Stimulated activated CD4-positive, alpha-beta T cell treated with anti-CD3 and anti-CD28 coated beads, Interleukin-1b, Interleukin-23, amount 100 ng/mL, for 24 hours (primary cell): ENCODE measurements at regions not wholly inside any gene's neighbourhood (a gene's known extent, or its start where the extent isn't known, plus 50 kb on each side); places are given as distances from the start of the nearest gene placed in this dataset.

Source experiments
- DNase-seq, 4 experiments: peaks; one replicate each; pipeline ENCODE4 v3.0.0-alpha.2; 2020; ENCODE audit warnings: low read depth in 4 of 4, low spot score in 1 of 4

DNA sequence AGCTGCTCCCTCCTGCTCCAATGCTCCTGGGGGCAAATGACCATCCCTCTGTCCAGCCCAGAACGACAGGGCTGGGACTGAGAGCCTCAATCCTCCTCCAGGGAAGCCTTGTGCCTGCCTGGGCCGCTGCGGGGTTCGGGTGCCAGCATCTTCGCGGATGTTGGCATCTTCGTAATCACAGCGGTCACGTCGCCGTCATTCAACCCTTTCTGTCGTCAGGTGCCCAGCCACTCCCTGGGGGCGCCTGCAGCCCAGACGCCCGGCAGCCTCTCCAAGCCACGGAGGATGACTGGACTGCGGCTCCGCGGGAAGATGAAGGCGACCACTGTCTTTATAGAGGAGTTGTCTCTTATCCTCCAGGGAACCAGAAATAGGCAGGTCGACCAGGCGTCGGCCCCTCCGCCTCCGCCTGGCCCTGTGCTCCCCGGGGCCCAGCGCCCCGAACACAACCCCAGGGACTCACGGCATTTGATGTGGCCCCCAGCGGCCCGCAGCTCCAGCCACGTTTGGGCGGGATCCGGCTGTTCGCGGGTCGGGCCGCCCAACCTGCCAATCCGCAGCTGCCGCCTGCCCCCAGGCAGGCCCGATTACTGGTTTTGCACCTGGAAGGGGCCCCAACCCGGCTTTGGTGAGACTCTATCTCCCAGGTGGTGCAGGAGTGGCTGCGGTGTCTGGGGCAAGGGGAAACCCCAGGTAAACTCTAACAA is 113.9 kb downstream of the THNSL2 start:
- no peak for DNase-seq

DNA sequence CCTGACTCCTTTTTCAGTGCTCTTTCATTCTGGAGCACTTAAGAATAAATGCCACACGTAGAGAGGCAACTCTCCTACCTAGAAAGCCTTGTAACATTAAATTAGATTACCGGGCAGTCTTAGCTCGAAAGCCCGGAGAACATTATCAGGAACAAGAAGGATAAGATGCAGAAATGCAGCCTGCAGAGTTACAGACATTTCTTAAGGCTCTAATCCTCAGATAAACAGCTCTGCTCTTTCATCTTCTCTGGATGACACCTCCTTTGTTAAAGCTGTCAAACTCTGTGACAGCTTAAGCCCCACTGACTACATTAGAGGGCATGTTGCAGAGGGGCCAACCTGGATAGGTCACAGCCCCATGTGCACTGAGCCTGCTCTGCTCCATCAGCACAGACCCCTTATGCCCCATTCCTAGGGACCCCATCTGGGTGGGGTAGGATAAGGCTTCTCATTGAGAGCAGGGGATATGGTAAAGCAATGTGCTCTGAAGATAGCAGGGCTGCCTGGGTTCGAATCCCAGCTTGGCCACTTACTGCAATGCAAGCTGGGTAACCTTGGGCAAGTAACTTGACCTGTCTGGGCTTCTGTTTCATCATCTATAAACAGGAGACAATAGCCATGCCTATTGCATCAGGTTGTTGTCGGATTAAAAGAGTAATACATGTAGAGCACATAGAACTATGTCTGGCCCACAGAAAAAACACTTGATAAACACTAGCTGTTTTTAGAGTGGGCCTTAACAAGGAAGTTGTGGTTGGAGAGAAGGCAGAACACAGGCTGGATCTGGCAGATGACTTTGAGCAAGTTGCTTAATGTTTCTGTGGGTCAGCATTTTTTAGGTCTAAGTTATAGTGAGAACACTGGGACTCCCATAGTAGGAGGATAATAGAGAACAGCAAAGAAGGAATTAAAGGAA is 111.4 kb downstream of the THNSL2 start:
- no peak for DNase-seq

DNA sequence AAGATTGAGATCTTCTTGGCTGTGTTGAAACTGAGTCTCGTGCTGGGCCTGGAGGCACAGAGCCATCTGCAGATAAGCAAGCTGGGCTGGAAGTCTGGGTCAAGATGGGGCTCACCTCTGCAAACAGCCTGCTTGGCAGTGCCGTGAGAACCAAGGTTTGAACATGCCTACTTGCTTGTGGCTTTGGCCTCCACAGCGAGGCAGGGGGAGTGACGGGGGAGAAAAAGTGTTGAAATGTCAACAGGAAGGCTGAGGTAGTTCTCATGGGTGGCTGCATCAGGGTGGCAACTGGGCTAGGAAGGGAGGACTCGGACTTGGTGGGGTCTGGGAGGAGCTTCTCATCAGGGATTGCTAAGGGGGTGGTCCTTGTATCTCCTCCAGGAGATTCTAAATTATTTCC is 99.7 kb downstream of the THNSL2 start:
- no peak for DNase-seq

DNA sequence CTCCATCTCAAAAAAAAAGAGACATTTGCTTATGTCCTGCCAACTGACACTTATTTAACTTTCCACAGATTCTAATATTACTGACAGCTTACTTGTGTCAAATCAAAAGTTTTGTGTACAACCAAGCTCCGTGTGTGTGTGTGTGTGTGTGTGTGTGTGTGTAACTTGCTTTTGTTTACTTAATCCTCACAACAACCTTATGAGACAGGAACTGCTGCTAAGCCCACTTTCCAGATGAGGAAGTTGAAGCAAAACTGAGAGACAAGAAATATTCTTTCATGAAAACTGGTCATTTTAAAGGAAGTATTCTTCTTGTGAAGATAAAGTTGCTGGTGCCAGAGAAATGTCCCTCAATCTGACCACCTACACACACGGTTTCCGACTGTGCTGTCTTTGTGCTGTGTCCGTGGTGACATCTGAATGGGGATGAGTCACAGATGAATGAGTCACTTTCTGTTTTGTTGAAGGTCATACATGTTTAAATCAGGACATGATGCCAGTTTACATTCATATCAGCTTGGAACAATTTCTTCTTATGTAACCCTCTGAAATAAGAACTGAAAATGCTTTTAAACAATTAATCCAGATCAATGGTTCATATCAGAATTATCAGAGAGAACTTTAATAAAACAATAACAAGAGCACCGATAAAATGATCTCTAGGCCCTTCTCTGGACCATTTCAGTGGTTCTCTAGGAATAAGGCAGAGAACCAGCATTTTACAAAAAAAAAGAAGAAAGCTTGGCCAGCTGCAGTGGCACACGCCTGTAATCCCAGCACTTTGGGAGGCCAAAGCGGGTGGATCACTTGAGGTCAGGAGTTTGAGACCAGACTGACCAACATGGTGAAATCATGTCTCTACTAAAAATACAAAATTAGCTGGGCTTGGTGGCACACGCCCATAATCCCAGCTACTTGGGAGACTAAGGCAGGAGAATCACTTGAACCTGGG is 95.5 kb downstream of the THNSL2 start:
- no peak for DNase-seq

DNA sequence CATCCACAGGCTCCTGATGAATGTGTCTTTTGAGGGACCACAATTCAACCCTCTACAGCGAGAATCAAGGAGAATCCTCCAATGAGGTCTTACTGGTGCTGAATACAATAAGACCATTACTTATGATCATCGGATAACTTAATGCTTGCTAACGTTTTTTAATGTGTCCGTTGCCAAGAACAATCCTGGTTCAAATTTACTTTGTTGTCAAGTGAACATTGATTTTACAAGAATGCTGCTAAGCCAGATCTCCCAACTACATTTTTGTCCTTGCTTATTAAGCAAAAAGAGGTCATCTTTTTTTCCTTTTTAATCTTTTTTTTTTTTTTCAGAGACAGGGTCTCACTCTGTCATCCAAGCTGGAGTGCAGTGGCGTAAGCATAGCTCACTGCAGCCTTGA is 93.7 kb downstream of the THNSL2 start:
- DNase-seq = no peak

DNA sequence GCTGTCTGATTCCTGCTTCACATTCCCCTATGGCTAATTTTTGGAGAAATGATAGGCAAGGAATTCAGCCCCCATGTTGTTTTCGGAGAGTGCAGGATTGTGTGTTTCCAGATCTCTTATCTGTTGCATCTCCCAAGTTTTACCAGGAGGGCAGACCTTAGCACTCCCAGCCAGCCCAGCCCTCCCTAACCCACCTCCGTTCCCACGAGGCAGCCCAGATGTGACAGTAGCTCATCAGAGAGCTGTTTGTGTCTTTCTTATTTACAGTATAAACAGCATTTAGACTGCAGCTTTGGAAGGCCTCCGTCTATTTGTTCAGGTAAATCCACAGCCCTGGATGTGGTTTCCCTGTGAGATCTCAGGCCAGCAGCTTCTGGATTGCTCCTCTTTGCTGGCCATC is 91.6 kb downstream of the THNSL2 start:
- DNase-seq = no peak

DNA sequence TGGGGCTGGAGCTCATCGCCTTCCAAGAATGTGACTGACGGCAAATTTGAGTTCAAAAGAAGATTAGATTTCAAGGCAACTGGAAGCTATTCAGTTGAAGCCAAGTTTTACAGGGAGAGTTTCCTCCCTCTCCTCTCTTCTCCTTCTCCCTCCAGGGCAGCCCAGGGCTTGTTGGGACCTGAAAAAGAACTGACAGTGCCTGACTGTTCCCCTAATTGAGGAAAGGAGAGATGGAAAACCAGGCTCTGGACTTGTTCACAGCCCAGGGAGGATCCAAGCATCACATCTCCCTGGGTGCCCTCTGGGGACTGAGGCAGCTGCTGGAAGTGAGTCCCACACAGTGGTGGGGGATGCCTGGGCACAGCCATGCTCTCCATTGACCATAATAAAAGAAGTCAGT is 88.1 kb downstream of the THNSL2 start:
- DNase-seq = no peak

DNA sequence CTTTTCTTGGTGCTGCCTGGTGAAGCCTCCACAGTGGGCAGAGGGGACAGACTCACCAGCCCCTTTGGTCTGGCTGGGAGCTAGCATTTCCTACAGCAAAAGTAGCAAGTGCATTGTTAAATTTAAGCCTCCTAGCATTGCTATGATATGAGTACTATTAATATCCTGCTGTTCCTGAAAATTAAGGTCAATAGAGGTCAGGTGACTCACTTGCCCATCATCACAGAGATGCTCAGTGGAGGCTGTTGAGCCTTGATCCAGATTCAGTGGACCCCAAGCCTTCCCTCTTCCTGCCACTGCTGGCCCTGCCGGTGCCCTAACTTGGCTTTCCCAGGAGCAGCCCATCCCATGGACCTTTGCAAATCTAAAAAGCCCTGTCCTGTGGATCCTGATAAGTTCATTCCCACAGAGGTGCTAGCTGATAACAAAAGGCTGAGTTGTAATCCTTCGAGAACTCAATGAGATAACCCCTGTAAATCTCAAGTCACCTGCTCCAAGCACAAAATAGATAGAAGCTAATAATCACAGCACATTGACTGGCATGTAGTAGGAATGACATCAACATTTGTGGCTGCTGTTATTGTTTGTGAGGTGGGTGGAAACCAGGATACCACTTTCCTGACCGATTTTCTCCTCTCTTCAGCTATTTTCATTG is 84.4 kb downstream of the THNSL2 start:
- DNase-seq = no peak

DNA sequence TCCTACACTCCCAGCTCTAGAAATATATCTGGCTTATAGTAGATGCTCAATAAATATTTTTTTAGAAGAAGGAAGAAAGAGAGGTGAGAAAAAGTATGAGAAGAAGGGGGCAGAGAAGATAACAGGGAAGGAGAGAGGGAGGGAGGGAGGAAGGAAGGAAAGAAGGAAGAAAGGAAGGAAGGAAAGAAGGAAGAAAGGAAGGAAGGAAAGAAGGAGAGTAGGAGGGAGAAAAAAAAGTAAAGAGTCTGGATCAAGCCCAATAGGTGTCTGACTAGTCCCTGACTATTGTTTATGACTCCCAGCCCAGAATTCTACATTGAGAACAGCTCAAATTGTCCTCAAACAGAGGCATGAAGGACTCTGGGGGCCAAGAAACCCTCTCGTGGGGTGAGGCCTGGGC is 83.9 kb downstream of the THNSL2 start:
- no peak for DNase-seq

DNA sequence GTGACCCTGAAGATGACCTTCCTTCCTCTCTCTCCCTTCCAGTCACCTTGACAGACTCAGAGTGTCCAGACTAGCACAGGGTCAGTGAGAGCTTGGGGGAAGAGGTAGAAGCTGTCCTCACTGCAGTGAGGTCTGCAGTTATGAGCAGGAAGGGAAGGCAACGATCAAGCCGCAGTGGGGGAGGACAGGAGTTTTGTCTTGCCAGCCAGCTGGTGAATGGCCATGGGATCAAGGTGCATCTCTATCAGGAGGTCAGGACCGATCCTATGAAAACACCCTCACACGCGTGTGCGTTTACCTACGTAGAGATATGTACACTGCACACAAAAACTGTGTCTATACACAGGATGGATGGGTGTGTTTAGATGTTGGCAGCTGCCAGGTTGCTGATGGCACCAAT is 83.2 kb downstream of the THNSL2 start:
- no peak for DNase-seq

DNA sequence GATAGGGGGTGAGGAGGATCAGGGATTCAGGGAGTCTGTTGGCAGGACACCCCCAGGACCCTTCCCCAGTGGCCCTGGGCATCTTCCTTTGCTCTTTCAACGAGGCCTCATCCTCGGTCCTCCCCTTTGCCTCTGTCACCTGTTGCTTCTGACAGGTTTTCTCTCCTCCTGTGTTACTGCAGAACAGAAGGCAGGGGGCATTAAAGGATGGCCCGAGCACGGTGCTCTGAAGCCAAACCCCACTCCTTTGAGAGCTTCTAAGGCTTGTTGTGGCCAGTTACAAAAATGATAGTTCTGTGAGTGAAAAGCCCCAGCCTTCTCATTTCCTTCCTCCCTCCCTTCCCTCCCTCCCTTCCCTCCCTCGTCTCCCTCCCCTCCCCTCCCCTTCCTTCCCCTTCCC is 82.5 kb downstream of the THNSL2 start:
- no peak for DNase-seq

DNA sequence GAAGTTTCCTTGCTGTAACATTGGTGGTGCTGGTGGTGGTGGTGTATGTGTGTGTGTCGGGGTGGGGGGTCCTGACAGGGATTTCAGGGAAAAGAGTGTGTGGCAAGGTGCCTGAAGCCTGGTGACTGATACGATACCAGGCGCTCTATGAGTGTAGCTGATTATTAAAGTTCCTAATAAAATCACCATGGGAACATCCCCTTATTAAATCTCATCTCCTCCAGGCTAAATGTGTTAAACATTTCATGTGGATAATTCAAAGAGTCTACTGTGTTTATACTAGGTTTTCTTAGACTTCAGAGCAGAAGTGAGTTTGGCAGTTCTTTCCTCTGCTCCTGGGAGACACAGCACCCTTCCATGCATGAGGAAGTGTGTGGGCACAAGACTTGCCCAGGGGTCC is 82.0 kb downstream of the THNSL2 start:
- no peak for DNase-seq

DNA sequence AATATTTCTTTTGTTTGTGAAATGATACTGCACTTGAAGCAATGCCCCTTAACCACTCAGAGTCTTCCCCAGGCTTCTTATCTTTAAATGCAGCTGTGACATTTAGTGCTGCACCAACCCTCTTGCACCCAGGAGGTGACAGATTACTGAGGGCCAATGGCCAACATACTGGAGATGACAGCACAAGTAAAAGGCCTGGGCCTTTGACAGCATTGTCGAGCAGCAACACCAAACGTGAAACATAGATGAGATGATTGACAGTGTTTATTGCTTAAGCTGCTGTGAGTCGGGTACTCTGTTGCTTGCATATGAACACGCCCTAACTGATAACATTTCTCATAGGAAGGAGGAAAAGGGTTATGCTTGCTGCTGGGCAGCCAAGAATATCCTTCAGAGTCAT is 80.3 kb downstream of the THNSL2 start:
- DNase-seq = no peak

DNA sequence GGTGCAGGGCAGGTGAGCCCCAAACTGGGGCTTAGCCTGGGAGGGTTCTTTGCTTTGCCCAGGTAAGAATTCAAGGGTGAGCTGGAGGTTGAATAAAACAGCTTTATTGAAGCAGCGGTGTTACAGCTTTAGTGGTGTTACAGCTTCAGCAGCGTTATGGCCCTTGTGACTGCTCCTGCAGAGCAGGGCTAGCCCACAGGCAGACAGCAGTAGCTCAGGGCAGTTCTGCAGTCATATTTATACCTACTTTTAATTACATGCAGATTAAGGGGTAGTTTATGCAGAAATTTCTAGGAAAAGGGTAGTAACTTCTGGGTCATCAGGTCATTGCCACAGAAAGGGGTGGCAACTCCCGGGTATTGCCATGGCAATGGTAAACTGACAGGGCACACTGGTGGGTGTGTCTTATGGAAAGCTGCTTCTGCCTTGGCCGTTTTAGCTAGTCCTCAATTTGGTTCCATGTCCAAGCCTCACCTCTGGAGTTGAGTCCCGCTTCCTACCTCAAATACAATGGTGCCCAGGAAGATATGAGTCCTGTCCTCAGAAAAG is 78.2 kb downstream of the THNSL2 start:
- DNase-seq = no peak

DNA sequence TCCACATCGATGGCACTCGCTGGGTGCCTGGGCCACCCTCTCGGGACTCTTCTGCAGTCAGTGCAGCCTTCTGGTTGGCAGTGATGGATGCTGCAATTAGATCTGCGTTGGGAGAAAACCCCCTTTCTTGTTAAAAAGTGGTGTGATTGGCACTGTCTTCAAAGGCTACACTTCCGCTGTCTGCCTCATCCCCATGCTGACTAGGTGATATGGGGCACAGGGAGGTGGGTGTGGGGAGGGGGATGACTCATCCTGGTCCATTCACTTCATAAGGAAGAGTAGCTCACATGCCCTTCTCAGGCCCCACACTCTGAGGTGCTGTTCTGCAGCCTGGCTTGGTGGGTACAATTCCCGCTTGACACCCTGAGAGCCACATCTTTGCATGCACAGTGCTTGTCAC is 77.4 kb downstream of the THNSL2 start:
- no peak for DNase-seq

DNA sequence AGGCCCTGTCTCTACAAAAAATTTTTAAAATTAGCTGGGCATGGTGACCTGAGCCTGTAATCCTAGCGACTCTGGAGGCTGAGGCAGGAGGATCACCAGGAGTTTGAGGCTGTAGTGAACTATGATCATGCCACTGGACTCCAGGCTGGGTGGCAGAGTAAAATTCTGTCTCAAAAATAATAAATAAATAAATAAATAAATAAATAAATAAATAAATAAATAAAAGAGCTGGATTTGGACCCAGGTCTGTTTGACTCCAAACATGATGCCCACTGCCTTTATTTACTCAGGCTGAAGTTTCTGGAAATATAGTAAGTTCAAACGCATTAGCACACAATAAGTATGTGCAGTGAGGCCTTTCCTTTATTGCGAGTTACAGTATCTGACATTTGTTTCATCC is 75.0 kb downstream of the THNSL2 start:
- DNase-seq = no peak

DNA sequence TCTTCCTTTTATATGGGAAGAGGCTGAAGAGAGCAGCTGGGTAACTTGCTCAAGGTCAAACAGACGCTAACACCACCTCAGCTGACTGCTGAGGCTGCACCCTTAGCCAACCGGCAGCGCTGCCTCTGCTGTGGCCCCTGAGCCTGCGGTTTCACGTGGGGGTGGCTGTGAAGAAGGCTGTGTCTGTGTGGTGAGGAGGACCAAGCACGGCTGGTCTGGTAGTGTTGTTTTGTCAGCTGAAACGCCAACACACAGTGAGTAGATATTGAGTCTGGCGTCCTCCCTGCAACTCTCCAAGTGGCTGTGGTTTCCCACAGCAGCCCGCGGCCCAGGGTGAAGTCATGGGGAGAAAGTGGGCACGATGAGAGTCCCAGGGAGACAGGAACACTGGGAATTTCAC is 69.6 kb downstream of the THNSL2 start:
- DNase-seq = no peak

DNA sequence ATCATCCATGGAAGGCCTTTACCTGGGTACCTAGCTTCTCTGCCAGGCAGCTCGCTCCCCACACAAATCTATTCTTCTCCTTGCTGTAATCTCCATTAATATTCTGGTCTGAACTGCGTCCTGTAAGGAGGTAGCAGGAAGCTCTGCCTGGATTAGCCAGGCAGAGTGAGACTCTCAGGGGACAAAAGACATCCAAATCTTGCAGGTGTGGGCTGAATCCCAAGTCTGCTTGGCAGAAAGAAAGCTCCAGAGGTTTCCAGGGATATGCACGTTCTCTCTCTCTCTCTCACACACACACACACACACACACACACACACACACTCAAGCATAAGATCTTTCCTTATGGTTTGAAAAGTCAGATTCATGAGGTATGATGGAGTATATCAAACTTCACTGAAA is 66.5 kb downstream of the THNSL2 start:
- DNase-seq = no peak
